IPS DF 6.9 (cell line): ENCODE measurements at regions not wholly inside any gene's neighbourhood (a gene's known extent, or its start where the extent isn't known, plus 50 kb on each side); places are given as distances from the start of the nearest gene placed in this dataset.
"Not testable (repeated sequence)": the region's sequence is repeated elsewhere in the genome, so short reads cannot be mapped to it uniquely, and the experiment has no call there.

Source experiments
- DNase-seq: peaks from one replicate; pipeline ENCODE4 v3.0.0-alpha.2; 2013; ENCODE audit warnings: low read depth, low spot score
- H3K27ac ChIP-seq: one replicate; pipeline ENCODE4 v1.5.1; 2013; ENCODE audit warnings: low read length, control low read depth
- H3K27me3 ChIP-seq: 2 replicates; pipeline ENCODE4 v1.6.1; 2013; ENCODE audit warnings: mild to moderate bottlenecking, low read length; ENCODE audit not compliant: control insufficient read depth, insufficient read depth
- H3K36me3 ChIP-seq: 2 replicates; pipeline ENCODE4 v1.6.1; 2013; ENCODE audit warnings: low read length; ENCODE audit not compliant: control insufficient read depth, insufficient read depth
- H3K4me1 ChIP-seq: 2 replicates; pipeline ENCODE4 v1.6.1; 2013; ENCODE audit warnings: low read length; ENCODE audit not compliant: control insufficient read depth, insufficient read depth
- H3K4me3 ChIP-seq: 2 replicates; pipeline ENCODE4 v1.5.1; 2013; ENCODE audit warnings: mild to moderate bottlenecking, low read length
- H3K9me3 ChIP-seq: 2 replicates; pipeline ENCODE4 v1.6.1; 2013; ENCODE audit warnings: low read length, inconsistent platforms; ENCODE audit not compliant: control insufficient read depth, insufficient read depth
- WGBS: extraction: QIAGEN DNeasy Blood & Tissue Kit; methylation state at CpG from one replicate; pipeline ENCODE4 v1.1.7; 2013; ENCODE audit warnings: mixed read lengths, missing lambda C conversion rate; ENCODE audit not compliant: insufficient read length, insufficient coverage; 5-methylcytosine and 5-hydroxymethylcytosine counted together

DNA sequence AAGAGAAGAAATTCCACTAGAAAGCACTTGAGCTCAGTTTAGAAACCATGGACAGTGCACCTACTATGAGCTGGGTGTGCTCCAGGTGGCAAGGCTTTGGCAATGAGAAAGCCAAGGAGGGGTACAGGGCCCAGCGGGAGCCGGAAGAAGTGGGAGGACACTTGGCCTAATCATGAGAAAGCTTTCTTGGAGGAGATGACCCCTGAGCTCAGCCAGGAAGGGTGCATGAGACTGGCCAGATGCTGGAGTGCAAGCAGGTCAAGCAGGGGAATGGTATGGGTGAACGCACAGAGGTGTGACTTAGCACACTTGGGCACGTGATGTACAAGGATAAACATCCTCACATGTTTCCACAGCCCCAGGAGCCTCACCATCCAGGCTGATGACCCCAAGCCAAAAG lies 97.2 kb upstream of the GLI2 start:
- Histone ChIP-seq H3K27ac (no peak overlapping the region), H3K9me3 (no peaks in the 10 kb centered on the region), H3K4me1 (no peaks in the 10 kb centered on the region), H3K27me3 (no peaks in the 10 kb centered on the region), H3K36me3 (no peaks in the 10 kb centered on the region), H3K4me3 (no peak overlapping the region; the same call in 1 of the 2 replicates)
- DNase-seq = no peak
- WGBS = no CpG with 5 or more reads among the region's 4 CpGs

DNA sequence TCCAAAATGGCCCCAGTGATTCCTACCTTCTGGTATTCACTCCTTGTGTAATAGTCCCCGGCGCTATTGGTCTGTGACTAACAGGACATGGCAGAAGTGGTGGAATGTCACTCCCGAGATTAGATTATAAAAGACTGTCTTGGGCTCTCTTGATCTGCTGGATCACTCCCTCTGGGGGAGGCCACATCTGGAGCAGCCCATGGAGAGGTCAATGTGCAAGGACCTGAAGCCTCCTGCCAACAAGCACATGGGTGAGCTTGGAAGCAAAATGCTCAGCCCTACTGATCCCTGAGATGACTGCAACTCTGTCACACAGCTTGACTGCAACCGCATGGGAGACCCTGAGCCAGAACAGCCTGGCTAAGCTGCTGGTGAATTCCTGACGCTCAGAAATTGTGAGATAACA lies 94.3 kb upstream of the GLI2 start:
- no peak overlapping the region for H3K4me3 ChIP-seq
- H3K9me3 ChIP-seq = no peaks in the 10 kb centered on the region
- no peaks in the 10 kb centered on the region for H3K4me1 ChIP-seq
- no peak overlapping the region for H3K27ac ChIP-seq
- no peak for DNase-seq
- no CpG with 5 or more reads among the region's 5 CpGs for WGBS
- H3K27me3 ChIP-seq = no peaks in the 10 kb centered on the region
- H3K36me3 ChIP-seq = no peaks in the 10 kb centered on the region

DNA sequence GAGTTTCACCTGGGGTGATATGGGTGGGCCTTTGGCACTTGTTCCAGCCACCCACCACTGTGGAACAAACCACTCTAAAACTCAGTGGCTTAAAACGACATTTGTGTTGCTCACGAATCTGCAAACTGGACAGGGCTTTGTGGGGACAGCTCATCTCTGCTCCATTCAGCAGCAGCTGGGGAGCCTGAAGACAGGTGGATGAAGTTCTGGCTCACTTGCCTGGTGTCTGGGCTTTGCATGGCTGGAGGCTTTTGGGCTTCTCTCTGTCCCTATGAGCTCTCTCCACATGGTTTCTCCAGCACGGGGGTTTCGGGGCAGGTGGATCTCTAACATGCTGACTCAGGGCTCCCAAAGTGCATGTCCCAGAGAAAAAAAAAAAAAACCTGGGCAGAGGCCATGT lies 93.0 kb upstream of the GLI2 start:
- H3K4me3 ChIP-seq = no peak overlapping the region

DNA sequence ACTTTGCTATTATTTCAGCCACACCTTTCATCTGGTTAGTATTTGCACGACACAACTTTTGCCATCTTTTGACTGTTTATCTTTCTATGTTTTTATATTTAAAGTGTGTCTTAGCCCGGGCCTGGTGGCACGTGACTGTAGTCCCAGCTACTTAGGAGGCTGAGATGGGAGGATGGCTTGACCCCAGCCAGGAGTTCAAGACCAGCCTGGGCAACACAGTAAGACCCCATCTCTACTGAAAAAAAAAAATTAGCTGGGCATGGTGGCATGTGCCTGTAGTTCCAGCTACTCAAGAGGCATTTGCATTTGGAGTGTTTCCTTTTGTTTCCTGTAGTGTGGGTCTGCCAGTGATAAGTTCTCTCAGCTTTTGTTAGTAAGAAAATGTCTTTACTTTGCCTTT lies 88.7 kb upstream of the GLI2 start:
- H3K4me1 ChIP-seq = no peaks in the 10 kb centered on the region
- H3K9me3 ChIP-seq = no peaks in the 10 kb centered on the region
- H3K4me3 ChIP-seq = no peak overlapping the region
- no peaks in the 10 kb centered on the region for H3K27me3 ChIP-seq
- no peaks in the 10 kb centered on the region for H3K36me3 ChIP-seq
- no CpG with 5 or more reads among the region's 3 CpGs for WGBS
- H3K27ac ChIP-seq = no peak overlapping the region
- no peak for DNase-seq

More for the DNA sequence above, 93.0 kb upstream of the GLI2 start:
- Histone ChIP-seq H3K27me3 (no peaks in the 10 kb centered on the region), H3K27ac (no peak overlapping the region), H3K36me3 (no peaks in the 10 kb centered on the region), H3K9me3 (no peaks in the 10 kb centered on the region), H3K4me1 (no peaks in the 10 kb centered on the region)
- DNase-seq = no peak
- no CpG with 5 or more reads among the region's 4 CpGs for WGBS

DNA sequence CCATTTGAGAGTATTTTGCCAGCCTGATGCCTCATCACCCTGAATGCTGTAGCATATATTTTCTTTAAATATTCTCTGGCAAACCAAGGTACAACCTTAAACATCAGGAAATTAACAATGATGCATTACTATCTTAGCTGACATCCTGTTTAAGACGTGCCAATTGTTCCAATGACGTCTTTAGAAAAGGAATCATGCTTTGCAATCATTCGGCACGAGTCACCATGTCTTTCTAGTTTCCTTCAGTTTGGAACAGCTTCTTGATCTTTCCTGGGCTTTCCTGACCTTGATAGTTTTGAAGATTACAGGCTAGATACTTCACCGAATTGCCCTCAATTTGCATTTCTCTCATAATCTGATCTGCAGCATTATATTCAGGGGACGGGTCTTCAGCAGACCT lies 88.2 kb upstream of the GLI2 start:
- Histone ChIP-seq H3K4me3 (no peak overlapping the region), H3K36me3 (no peaks in the 10 kb centered on the region), H3K4me1 (no peaks in the 10 kb centered on the region), H3K9me3 (no peaks in the 10 kb centered on the region), H3K27me3 (no peaks in the 10 kb centered on the region), H3K27ac (no peak overlapping the region)
- no peak for DNase-seq
- WGBS = no CpG with 5 or more reads among the region's 6 CpGs

DNA sequence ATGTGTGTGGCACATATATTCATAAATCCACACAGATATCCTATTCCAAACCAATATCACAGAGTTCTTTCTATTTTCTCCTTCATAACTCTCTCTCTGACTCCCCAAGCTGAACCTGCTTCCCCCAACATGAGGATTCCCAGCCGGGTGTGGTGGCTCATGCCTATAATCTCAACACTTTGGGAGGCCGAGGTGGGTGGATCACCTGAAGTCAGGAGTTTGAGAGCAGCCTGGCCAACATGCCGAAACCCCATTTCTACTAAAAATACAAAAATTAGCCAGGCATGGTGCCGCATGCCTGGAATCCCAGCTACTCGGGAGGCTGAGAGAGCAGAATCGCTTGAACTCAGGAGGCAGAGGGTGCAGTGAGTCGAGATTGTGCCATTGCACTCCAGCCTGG lies 86.3 kb upstream of the GLI2 start:
- H3K4me3 ChIP-seq, H3K27me3 ChIP-seq, H3K4me1 ChIP-seq, H3K27ac ChIP-seq, DNase-seq, H3K9me3 ChIP-seq, H3K36me3 ChIP-seq: not testable (repeated sequence)
- no CpG with 5 or more reads among the region's 7 CpGs for WGBS

DNA sequence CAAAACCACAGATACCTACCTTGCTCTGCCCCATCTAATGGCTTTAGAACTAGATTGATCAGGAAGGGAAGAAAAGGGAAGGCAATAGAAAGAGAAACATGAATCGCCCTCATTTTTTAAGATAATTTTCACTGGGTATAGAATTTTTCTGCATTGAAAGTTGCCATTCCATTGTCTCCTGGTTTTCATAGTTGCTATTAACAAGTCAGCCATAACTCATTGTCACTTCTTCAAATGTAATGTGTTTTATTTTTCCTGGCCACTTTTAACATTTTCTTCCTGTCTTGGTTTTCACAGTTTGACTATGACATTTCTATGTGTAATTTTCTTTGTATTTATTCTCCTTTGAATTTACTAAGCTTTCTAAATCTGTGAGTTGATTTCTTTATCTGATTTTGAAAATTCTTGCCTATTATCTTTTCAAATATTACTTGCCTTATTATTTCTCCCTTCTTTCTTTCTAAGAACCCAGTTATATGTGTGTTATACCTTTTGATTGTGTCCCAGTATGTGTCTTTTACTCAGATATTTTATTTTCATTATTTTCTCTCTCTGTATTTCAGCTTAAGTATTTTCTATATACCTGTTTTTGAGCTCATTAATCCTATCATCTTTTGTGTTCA lies 85.5 kb upstream of the GLI2 start:
- Histone ChIP-seq H3K9me3 (no peaks in the 10 kb centered on the region), H3K27ac (no peak overlapping the region), H3K4me3 (no peak overlapping the region), H3K36me3 (no peaks in the 10 kb centered on the region), H3K4me1 (no peaks in the 10 kb centered on the region), H3K27me3 (no peaks in the 10 kb centered on the region)
- DNase-seq = no peak
- WGBS = no CpG with 5 or more reads among the region's 1 CpG

DNA sequence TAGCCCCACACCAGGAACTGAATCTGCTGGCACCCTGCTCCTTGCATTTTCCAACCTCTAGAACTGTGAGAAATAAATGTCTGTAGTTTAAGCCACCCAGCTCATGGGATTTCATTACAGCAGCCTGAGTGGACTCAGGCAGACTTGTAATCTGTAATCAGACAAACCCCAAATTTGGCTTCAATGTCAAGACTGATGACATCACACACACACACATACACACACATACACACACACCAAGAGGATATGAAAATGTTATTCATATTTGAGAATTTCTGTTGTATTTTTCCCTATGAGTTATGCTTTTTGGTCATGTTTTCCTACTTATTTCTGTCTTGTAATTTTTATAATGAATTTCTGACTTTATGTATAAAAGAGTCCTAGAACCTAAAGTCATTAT lies 83.8 kb upstream of the GLI2 start:
- H3K36me3 ChIP-seq = no peaks in the 10 kb centered on the region
- no peak overlapping the region for H3K27ac ChIP-seq
- no peaks in the 10 kb centered on the region for H3K9me3 ChIP-seq
- no peak for DNase-seq
- H3K27me3 ChIP-seq = no peaks in the 10 kb centered on the region
- no peaks in the 10 kb centered on the region for H3K4me1 ChIP-seq
- no peak overlapping the region for H3K4me3 ChIP-seq

DNA sequence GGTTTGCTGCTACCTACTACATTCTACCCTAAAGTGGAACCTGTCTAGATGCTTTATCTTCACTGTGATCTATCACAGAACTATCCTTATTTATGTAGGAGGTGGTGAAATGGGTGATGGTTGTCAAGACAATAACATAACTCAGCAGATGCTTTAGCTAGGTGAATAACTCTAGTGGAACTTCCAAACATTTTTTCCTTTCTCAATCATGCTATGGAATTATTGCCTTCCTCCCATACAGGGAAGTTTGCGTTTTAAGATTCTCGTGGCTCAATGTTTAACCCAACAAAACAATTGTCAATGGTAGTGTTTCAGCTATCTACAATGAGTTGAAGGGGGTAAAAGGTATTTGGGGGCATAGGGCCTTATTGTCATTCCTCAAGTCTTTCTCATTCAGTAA lies 82.6 kb upstream of the GLI2 start:
- no peak for DNase-seq
- Histone ChIP-seq H3K27me3 (no peaks in the 10 kb centered on the region), H3K4me3 (no peak overlapping the region), H3K4me1 (no peaks in the 10 kb centered on the region), H3K9me3 (no peaks in the 10 kb centered on the region), H3K27ac (no peak overlapping the region), H3K36me3 (no peaks in the 10 kb centered on the region)
- WGBS = no CpG with 5 or more reads among the region's 2 CpGs

DNA sequence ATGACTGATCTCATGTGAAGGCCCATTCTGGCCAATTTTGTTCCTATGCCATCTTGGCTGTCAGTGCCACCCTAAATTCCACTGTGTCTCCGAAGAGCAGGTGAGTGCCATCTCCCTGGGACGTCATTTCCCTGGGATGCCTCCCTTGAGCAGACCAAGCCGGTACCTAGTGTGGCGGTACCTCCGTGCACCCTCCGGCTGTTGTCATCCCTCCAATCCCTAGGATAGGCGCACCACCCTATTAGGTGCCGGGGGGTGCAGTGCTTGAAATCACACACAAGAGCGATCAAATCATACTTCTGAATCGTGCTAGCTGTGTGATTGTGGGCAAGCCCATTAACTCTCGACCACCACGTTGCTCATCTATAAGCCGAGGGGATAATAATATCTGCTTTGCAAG lies 81.8 kb upstream of the GLI2 start:
- no peaks in the 10 kb centered on the region for H3K27me3 ChIP-seq
- WGBS = no CpG with 5 or more reads among the region's 13 CpGs
- DNase-seq = no peak
- H3K4me1 ChIP-seq = no peaks in the 10 kb centered on the region
- H3K36me3 ChIP-seq = no peaks in the 10 kb centered on the region
- H3K27ac ChIP-seq = no peak overlapping the region
- H3K9me3 ChIP-seq = no peaks in the 10 kb centered on the region
- H3K4me3 ChIP-seq = no peak overlapping the region

DNA sequence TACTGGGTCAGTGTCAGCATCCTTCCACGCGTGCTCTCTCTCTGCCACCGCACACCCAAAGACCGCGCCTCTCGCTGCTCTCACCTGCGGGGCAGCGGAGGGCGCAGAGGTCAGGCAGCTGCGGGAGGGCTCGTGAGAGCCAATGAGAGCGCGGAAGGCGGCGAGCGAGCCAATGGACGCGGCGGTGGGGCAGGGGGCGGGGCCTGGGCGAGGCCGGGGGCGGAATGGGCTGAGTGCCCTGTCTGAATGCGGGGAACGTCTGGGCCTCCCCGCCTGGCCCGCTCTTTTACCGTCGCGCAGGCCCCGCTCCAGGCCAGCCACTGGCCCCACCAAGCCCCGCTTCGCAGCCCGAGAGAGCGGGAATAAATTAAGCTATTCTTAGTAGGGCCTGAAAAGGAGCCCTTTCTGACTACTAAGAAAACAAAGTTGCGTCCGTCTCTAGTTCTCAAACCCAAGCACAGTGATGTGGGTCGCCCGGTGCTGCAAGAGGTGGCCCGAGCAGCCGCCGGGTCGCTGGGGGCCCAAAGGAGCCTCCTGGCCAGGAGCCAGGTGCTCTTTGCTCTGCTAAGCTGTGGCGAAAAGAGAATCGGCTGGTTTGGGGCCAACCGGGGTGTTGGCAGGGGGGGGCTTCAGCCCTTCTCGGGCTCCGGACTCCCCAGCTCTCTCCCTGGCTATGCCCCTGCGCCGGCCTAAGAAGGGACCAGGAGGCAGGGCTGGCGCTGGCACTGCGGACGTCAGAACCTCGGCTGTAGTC lies 81.1 kb upstream of the GLI2 start:
- DNase-seq = no peak
- Histone ChIP-seq H3K27me3 (no peaks in the 10 kb centered on the region), H3K27ac (no peak overlapping the region), H3K36me3 (no peaks in the 10 kb centered on the region), H3K4me3 (no peak overlapping the region), H3K4me1 (no peaks in the 10 kb centered on the region), H3K9me3 (no peaks in the 10 kb centered on the region)
- WGBS = no CpG with 5 or more reads among the region's 54 CpGs
